ENCODE measurements at regions not wholly inside any gene's neighbourhood (a gene's known extent, or its start where the extent isn't known, plus 50 kb on each side); places are given as distances from the start of the nearest gene placed in this dataset.

DNA sequence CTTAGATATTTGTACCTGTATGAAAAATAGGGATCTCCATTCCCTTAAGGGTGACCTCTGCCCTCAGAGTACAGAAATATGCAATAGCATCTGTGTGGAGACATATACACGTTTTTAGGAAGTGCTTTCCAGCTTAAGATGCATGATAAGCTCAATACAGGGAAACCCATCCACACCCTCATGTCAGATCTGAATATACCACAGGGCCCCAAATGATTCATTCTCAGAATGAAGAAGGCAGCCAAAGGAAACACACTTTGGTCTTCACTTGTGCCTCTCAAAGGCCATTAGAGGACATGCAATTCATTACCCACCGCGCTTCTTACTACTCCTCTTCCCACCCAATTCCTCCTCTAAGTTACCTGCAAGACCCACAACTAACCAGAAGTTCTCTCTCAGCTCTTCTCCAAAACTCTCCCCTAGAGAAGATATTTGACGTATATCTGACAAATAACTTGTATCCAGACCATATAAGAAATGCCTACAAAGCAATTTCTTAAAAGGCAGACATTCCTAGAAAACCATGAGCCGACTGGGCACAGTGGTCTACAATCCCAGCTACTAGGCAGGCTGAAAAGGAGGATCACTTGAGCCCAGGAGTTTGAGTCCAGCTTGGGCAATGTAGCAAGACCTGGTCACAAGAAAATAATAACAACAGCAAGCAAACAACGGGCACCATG lies 103.0 kb downstream of the OAT start:
- TF ChIP-seq ZNF274 (IDR thresholded peaks at IDR 0.05; ENCODE audit: insufficient read depth, insufficient read length) (no peak), YY1 (IDR thresholded peaks at IDR 0.05; ENCODE audit: low read depth, low read length) (no peak), MXI1 (IDR thresholded peaks at IDR 0.05; ENCODE audit: low read depth, low read length) (no peak), PAX8 (IDR thresholded peaks at IDR 0.05) (no peak), FOS (IDR thresholded peaks at IDR 0.05; ENCODE audit: borderline replicate concordance, extremely low read depth, insufficient read length) (no peak), IRF4 (IDR thresholded peaks at IDR 0.05; ENCODE audit: low read depth, low read length) (no peak), POLR2AphosphoS5 (IDR thresholded peaks at IDR 0.05; ENCODE audit: low read length) (no peak), KDM1A (IDR thresholded peaks at IDR 0.05; ENCODE audit: borderline replicate concordance) (no peak), POLR2A (IDR thresholded peaks at IDR 0.05; ENCODE audit: low read depth, low read length) (no peak)
- TF ChIP-seq, protein P1, sequence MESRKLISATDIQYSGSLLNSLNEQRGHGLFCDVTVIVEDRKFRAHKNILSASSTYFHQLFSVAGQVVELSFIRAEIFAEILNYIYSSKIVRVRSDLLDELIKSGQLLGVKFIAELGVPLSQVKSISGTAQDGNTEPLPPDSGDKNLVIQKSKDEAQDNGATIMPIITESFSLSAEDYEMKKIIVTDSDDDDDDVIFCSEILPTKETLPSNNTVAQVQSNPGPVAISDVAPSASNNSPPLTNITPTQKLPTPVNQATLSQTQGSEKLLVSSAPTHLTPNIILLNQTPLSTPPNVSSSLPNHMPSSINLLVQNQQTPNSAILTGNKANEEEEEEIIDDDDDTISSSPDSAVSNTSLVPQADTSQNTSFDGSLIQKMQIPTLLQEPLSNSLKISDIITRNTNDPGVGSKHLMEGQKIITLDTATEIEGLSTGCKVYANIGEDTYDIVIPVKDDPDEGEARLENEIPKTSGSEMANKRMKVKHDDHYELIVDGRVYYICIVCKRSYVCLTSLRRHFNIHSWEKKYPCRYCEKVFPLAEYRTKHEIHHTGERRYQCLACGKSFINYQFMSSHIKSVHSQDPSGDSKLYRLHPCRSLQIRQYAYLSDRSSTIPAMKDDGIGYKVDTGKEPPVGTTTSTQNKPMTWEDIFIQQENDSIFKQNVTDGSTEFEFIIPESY (IDR thresholded peaks at IDR 0.05), result no peak
- TF ChIP-seq, protein P2, sequence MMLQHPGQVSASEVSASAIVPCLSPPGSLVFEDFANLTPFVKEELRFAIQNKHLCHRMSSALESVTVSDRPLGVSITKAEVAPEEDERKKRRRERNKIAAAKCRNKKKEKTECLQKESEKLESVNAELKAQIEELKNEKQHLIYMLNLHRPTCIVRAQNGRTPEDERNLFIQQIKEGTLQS (IDR thresholded peaks at IDR 0.05; ENCODE audit: borderline replicate concordance, extremely low read depth, low read depth, low read length), result no peak
- TF ChIP-seq, protein P3, sequence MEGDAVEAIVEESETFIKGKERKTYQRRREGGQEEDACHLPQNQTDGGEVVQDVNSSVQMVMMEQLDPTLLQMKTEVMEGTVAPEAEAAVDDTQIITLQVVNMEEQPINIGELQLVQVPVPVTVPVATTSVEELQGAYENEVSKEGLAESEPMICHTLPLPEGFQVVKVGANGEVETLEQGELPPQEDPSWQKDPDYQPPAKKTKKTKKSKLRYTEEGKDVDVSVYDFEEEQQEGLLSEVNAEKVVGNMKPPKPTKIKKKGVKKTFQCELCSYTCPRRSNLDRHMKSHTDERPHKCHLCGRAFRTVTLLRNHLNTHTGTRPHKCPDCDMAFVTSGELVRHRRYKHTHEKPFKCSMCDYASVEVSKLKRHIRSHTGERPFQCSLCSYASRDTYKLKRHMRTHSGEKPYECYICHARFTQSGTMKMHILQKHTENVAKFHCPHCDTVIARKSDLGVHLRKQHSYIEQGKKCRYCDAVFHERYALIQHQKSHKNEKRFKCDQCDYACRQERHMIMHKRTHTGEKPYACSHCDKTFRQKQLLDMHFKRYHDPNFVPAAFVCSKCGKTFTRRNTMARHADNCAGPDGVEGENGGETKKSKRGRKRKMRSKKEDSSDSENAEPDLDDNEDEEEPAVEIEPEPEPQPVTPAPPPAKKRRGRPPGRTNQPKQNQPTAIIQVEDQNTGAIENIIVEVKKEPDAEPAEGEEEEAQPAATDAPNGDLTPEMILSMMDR (IDR thresholded peaks at IDR 0.05 in 2 of 3, conservative IDR thresholded peaks at IDR 0.05 in 1 of 3; ENCODE audit: control insufficient read depth in 2 of 3, extremely low read depth in 1 of 3, insufficient read depth in 1 of 3, low read depth in 3 of 3, low read length in 3 of 3), result no peak; a peak in 1 of 6 replicates

Measured in GM12878 (cell line).